Right lobe of liver (tissue), 4 donors: ENCODE measurements at regions not wholly inside any gene's neighbourhood (a gene's known extent, or its start where the extent isn't known, plus 50 kb on each side); places are given as distances from the start of the nearest gene placed in this dataset.

Experiments used
- CTCF ChIP-seq, 4 donors: fragments of 200-600 bp in 3 of 4; fragments of 450-650 bp in 1 of 4; IDR thresholded peaks; one replicate each; pipeline versions ENCODE4 v1.5.1 to v1.8.0; 2016 to 2022; ENCODE audit warnings: antibody characterized with exemption in 4 of 4, mild to moderate bottlenecking in 2 of 4
- POLR2A ChIP-seq: fragments of 450-650 bp; IDR thresholded peaks from one replicate; pipeline ENCODE4 v1.6.1; 2017; ENCODE audit warnings: antibody characterized with exemption, mild to moderate bottlenecking
- donor health status: DM: no; HTN: no; CAD: no.
- donor health status: DM: no; HTN: no; CAD: no.
- donor health status: DM: no; HTN: yes; CAD: no.

DNA sequence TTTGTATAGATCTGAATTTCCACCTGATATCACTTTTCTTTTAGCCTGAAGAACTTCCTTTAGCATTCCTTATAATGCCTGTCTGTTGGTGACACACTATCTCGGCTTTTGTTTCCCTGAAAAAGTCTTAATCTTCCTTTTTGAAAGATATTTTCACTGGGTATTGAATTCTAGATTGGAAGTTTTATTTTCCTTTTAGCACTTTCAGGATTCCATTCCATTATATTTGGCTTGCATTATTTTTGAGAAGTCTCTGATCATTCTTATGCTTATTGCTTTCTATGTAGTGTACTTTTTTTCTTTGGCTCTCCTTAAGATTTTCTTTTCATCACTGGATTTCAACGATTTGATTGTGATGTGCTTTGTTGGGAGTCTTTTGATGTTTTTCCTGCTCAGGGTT, 510.7 kb downstream of the RWDD3 start:
- TF ChIP-seq CTCF (IDR thresholded peaks at IDR 0.05): no peak
- no peak for TF ChIP-seq POLR2A
